Upper lobe of right lung (tissue), 1 donor: ENCODE measurements at regions not wholly inside any gene's neighbourhood (a gene's known extent, or its start where the extent isn't known, plus 50 kb on each side); places are given as distances from the start of the nearest gene placed in this dataset.

Experiments used
- ATAC-seq: fragments of 200-7000 bp; cut with Tn5 transposase; one replicate; pipeline ENCODE4 v1.9.1; 2020; ENCODE audit warnings: mild to moderate bottlenecking, moderate library complexity
- DNase-seq: peaks from one replicate; pipeline ENCODE4 v3.0.0-alpha.2; 2020
- H3K27ac ChIP-seq: fragments of 200-600 bp; one replicate; pipeline ENCODE4 v1.8.0; 2022
- H3K27me3 ChIP-seq: fragments of 200-600 bp; one replicate; pipeline ENCODE4 v1.8.0; 2022; ENCODE audit warnings: mild to moderate bottlenecking
- H3K36me3 ChIP-seq: fragments of 200-600 bp; one replicate; pipeline ENCODE4 v1.8.0; 2022
- H3K4me1 ChIP-seq: fragments of 200-600 bp; one replicate; pipeline ENCODE4 v1.8.0; 2022
- H3K4me3 ChIP-seq: fragments of 200-600 bp; one replicate; pipeline ENCODE4 v1.8.0; 2022; ENCODE audit warnings: mild to moderate bottlenecking
- H3K9me3 ChIP-seq: fragments of 200-600 bp; one replicate; pipeline ENCODE4 v1.8.0; 2022
- intact Hi-C: fragments of 100-400 bp; cut with DNase I; formaldehyde crosslinking; loops from one replicate; pipeline ENCODE4 v1.11.0; 2022
- TF ChIP-seq, protein P1 (sequence below): fragments of 200-600 bp; IDR thresholded peaks from one replicate; pipeline ENCODE4 v1.8.0; 2022; ENCODE audit warnings: antibody characterized with exemption
- donor health status: DM: no; HTN: yes; CAD: no; lungs with severe emphysema.

DNA sequence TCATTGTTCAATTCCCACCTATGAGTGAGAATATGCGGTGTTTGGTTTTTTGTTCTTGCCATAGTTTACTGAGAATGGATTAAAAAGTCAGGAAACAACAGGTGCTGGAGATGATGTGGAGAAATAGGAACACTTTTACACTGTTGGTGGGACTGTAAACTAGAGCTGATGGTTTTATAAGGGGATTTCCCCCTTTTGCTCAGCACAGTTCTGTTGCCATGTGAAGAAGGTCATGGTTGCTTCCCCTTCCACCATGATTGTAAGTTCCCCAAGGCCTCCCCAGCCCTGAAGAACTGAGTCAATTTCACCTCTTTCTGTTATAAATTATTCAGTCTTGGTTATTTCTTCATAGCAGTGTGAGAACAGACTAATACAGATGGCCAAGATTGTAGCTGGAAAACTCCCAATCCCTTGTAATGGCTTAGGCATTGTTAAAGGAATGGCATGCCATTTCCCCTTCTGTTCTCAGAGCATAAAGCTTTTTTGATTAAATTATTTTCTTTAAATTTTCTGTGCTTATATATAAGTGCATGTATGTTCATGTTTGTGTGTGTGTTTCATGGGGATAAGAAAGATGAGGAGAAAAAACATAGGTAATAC is 144.8 kb downstream of the BACH1 start:
- H3K4me1 ChIP-seq = no peaks in the 10 kb centered on the region
- H3K4me3 ChIP-seq = no peak overlapping the region
- no peaks in the 10 kb centered on the region for H3K36me3 ChIP-seq
- peaks cover 3% of the 10 kb centered on the region for H3K9me3 ChIP-seq
- H3K27ac ChIP-seq = no peak overlapping the region
- no peaks in the 10 kb centered on the region for H3K27me3 ChIP-seq
- DNase-seq (no peak), ATAC-seq (no peak)
- TF ChIP-seq, protein P1, sequence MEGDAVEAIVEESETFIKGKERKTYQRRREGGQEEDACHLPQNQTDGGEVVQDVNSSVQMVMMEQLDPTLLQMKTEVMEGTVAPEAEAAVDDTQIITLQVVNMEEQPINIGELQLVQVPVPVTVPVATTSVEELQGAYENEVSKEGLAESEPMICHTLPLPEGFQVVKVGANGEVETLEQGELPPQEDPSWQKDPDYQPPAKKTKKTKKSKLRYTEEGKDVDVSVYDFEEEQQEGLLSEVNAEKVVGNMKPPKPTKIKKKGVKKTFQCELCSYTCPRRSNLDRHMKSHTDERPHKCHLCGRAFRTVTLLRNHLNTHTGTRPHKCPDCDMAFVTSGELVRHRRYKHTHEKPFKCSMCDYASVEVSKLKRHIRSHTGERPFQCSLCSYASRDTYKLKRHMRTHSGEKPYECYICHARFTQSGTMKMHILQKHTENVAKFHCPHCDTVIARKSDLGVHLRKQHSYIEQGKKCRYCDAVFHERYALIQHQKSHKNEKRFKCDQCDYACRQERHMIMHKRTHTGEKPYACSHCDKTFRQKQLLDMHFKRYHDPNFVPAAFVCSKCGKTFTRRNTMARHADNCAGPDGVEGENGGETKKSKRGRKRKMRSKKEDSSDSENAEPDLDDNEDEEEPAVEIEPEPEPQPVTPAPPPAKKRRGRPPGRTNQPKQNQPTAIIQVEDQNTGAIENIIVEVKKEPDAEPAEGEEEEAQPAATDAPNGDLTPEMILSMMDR = no peak
- intact Hi-C loops = no loop called here

DNA sequence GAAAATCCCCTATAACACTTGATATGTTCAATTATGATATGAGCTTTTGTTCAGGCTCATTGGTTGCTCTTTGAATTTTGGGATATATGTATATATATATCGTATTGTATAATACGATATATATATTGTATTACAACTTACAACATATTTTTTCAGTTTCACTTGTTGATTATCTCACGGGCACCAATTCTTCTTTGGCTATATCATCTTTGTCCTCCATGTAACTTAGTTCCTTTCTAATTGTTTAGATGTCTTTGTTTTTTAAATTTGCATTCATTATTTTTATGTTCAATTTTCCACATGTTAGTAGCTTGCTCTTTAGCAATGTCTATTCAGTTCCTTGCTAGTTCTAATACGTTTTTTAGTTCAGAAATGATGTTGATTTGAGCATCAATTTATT is 150.0 kb downstream of the BACH1 start:
- Histone ChIP-seq H3K9me3 (peaks cover 7% of the 10 kb centered on the region), H3K27ac (no peak overlapping the region), H3K4me1 (no peaks in the 10 kb centered on the region), H3K4me3 (no peak overlapping the region), H3K36me3 (no peaks in the 10 kb centered on the region), H3K27me3 (no peaks in the 10 kb centered on the region)
- TF ChIP-seq, protein P1 = no peak
- intact Hi-C loops = no loop called here
- ATAC-seq (no peak), DNase-seq (no peak)

GRCh38 chr21:29449306-29449950 is 150.7 kb downstream of the BACH1 start:
- TF ChIP-seq, protein P1 = no peak
- Histone ChIP-seq H3K4me1 (no peaks in the 10 kb centered on the region), H3K4me3 (no peak overlapping the region), H3K27ac (peak overlapping the region; percentile 51), H3K9me3 (peaks cover 7% of the 10 kb centered on the region), H3K36me3 (no peaks in the 10 kb centered on the region), H3K27me3 (no peaks in the 10 kb centered on the region)
- DNase-seq = no peak
- ATAC-seq = peak; percentile 57
- intact Hi-C loops = no loop called here

DNA sequence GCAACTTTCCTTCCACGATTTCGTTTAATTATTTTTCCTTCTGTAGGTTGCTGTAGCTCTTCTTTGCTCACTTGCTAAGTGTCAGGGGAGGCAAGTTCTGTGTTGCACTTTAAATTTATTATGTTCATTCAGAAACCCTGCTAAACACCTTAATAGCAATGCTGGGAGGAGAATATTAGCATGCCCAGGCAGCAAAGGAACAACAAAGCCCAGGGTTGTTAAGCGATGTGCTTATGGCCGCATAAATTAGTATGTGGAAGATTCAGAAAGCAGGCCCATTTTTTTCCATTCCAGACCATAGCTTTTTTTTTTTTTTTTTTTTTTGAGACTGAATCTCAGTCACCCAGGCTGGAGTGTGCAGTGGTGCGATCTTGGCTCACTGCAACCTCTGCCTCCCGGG is 151.3 kb downstream of the BACH1 start:
- Histone ChIP-seq H3K27me3 (no peaks in the 10 kb centered on the region), H3K9me3 (peaks cover 7% of the 10 kb centered on the region), H3K4me3 (no peak overlapping the region), H3K36me3 (no peaks in the 10 kb centered on the region), H3K27ac (no peak overlapping the region), H3K4me1 (no peaks in the 10 kb centered on the region)
- intact Hi-C loops = no loop called here
- DNase-seq = no peak
- ATAC-seq = no peak
- TF ChIP-seq, protein P1 = no peak

DNA sequence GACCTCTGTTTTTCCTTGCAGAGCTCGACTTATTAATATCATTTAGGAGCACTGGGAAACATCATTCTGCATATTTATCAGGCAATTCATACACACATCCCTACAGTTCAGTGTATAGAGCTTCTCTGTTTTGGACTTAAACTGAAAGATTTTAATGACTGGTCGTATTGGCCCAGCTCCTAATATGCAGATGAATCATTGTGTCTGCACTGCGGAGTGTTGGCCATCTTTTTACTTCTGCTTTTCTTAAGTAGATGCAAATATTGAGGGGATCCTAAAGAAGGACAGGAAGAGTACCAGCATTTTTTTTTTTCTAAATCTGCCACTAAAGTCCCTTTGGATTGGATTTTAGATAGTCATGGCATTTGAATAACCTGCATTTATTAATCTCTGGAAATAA is 154.8 kb downstream of the BACH1 start:
- intact Hi-C loops = no loop called here
- no peaks in the 10 kb centered on the region for H3K4me1 ChIP-seq
- H3K9me3 ChIP-seq = peaks cover 4% of the 10 kb centered on the region
- DNase-seq = no peak
- no peak overlapping the region for H3K4me3 ChIP-seq
- H3K27me3 ChIP-seq = no peaks in the 10 kb centered on the region
- ATAC-seq = no peak
- H3K36me3 ChIP-seq = no peaks in the 10 kb centered on the region
- TF ChIP-seq, protein P1 = no peak
- no peak overlapping the region for H3K27ac ChIP-seq

GRCh38 chr21:29454179-29454578 is 155.5 kb downstream of the BACH1 start:
- Histone ChIP-seq H3K36me3 (no peaks in the 10 kb centered on the region), H3K27ac (no peak overlapping the region), H3K4me3 (no peak overlapping the region), H3K4me1 (no peaks in the 10 kb centered on the region), H3K27me3 (no peaks in the 10 kb centered on the region), H3K9me3 (no peaks in the 10 kb centered on the region)
- ATAC-seq (no peak), DNase-seq (no peak)
- intact Hi-C loops = no loop called here
- TF ChIP-seq, protein P1 = no peak
